SH-SY5Y (cell line): ENCODE measurements at regions not wholly inside any gene's neighbourhood (a gene's known extent, or its start where the extent isn't known, plus 50 kb on each side); places are given as distances from the start of the nearest gene placed in this dataset.

Experiments used
- GATA2 ChIP-seq: IDR thresholded peaks from 2 replicates; pipeline ENCODE4 v1.6.1; 2011; ENCODE audit warnings: mild to moderate bottlenecking, low read depth, low read length
- GATA3 ChIP-seq: IDR thresholded peaks from 2 replicates; pipeline ENCODE4 v1.6.1; 2011; ENCODE audit warnings: low read depth, mild to moderate bottlenecking, low read length, moderate library complexity

DNA sequence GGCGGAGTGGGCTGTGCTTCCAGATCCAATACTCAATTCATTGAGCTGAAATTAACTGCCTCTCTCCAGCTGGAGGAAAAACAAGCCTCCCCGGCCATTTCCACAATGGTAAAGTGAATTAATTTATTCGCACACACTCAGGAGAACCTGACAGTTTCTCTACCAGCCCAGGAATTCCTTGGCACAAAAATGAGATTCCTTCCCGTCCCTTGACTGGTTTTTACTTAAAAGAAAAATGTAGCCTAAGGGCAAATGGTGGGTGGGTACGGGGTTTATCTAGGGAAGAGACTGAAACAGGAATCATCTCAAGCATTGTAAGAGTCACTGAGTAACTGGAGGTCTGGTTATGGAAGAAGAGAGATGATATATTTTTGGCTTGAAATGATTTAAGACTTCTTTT lies 102.7 kb downstream of the VCX3A start:
- TF ChIP-seq GATA3 (no peak), GATA2 (no peak)
